Loucy (cell line): ENCODE measurements at regions not wholly inside any gene's neighbourhood (a gene's known extent, or its start where the extent isn't known, plus 50 kb on each side); places are given as distances from the start of the nearest gene placed in this dataset.

Experiments used
- EZH2phosphoT487 ChIP-seq: fragments of 200-600 bp; IDR thresholded peaks from 2 replicates; pipeline ENCODE4 v1.6.1; 2018; ENCODE audit warnings: antibody characterized with exemption, mild to moderate bottlenecking, moderate library complexity, borderline replicate concordance
- TF ChIP-seq, protein P1 (sequence below): fragments of 200-600 bp; sonication (generic); conservative IDR thresholded peaks from 2 replicates; pipeline ENCODE4 v1.5.1; 2014; ENCODE audit warnings: mild to moderate bottlenecking, antibody characterized with exemption, low read length

DNA sequence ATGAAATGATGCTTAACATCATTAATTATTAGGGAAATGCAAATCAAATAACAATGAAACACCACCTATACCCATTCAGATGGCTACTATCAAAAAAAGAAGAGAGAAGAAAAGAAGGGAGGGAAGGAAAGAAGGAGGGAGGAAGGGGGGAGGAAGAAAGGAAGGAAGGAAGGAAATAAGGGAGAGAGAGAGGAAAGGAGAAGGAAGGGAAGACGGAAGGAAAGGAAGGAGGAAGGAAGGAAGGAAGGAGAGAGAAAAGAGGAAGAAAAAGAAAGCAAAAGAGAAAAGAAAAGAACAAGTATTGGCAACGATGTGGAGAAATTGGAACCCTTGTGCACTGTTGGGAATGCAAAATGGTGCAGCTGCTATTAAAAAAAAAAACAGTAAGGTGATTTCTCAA, 363.3 kb downstream of the TNS1 start:
- TF ChIP-seq, protein P1, sequence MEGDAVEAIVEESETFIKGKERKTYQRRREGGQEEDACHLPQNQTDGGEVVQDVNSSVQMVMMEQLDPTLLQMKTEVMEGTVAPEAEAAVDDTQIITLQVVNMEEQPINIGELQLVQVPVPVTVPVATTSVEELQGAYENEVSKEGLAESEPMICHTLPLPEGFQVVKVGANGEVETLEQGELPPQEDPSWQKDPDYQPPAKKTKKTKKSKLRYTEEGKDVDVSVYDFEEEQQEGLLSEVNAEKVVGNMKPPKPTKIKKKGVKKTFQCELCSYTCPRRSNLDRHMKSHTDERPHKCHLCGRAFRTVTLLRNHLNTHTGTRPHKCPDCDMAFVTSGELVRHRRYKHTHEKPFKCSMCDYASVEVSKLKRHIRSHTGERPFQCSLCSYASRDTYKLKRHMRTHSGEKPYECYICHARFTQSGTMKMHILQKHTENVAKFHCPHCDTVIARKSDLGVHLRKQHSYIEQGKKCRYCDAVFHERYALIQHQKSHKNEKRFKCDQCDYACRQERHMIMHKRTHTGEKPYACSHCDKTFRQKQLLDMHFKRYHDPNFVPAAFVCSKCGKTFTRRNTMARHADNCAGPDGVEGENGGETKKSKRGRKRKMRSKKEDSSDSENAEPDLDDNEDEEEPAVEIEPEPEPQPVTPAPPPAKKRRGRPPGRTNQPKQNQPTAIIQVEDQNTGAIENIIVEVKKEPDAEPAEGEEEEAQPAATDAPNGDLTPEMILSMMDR: no peak
- TF ChIP-seq EZH2phosphoT487: no peak
